GM21576 (cell line): ENCODE measurements at regions not wholly inside any gene's neighbourhood (a gene's known extent, or its start where the extent isn't known, plus 50 kb on each side); places are given as distances from the start of the nearest gene placed in this dataset.

ENCODE experiments used
- ATAC-seq: cut with Tn5 transposase; IDR thresholded peaks from one replicate; pipeline ENCODE4 v1.9.1; 2021; ENCODE audit warnings: mild to moderate bottlenecking, moderate library complexity; ENCODE audit not compliant: unreplicated experiment

GRCh38 chr1:78415165-78415564 is 75.6 kb upstream of the PTGFR start:
- ATAC-seq, result no peak

- no peak for ATAC-seq
Measured at GRCh38 chr1:78419309-78419708, 71.5 kb upstream of the PTGFR start.

GRCh38 chr1:78420181-78420580 is 70.6 kb upstream of the PTGFR start:
- no peak for ATAC-seq

GRCh38 chr1:78420688-78421087 is 70.1 kb upstream of the PTGFR start:
- no peak for ATAC-seq

GRCh38 chr1:78424720-78425119 is 66.1 kb upstream of the PTGFR start:
- ATAC-seq, result no peak

GRCh38 chr1:78426408-78426807 is 64.4 kb upstream of the PTGFR start:
- no peak for ATAC-seq

- no peak for ATAC-seq
Measured at GRCh38 chr1:78427506-78427905, 63.3 kb upstream of the PTGFR start.

GRCh38 chr1:78432016-78432415 is 58.8 kb upstream of the PTGFR start:
- no peak for ATAC-seq

- no peak for ATAC-seq
Measured at GRCh38 chr1:78434351-78434750, 56.4 kb upstream of the PTGFR start.

GRCh38 chr1:78436961-78437360 is 53.8 kb upstream of the PTGFR start:
- no peak for ATAC-seq

- no peak for ATAC-seq
Measured at GRCh38 chr1:78437396-78437795, 53.4 kb upstream of the PTGFR start.

GRCh38 chr1:78437941-78438340 is 52.8 kb upstream of the PTGFR start:
- ATAC-seq, result no peak

GRCh38 chr1:78440381-78440793 is 50.4 kb upstream of the PTGFR start:
- ATAC-seq, result no peak
